ENCODE measurements at regions not wholly inside any gene's neighbourhood (a gene's known extent, or its start where the extent isn't known, plus 50 kb on each side); places are given as distances from the start of the nearest gene placed in this dataset.
A peak's percentile ranks its signal among the peaks of the same experiment; 100 is the strongest.
"Not testable (repeated sequence)": the region's sequence is repeated elsewhere in the genome, so short reads cannot be mapped to it uniquely, and the experiment has no call there.

GRCh38 chr20:52004018-52004417 is 187.6 kb downstream of the ZFP64 start:
- DNase-seq (ENCODE audit: low read depth in 1 of 2, low spot score in 1 of 2), result no peak
- H3K27ac ChIP-seq, result no peak overlapping the region
- no peaks in the 10 kb centered on the region for H3K4me1 ChIP-seq (ENCODE audit: low read depth)

GRCh38 chr20:52003415-52003814 is 188.2 kb downstream of the ZFP64 start:
- Histone ChIP-seq H3K4me3 (no peak overlapping the region), H3K4me1 (ENCODE audit: low read depth) (no peaks in the 10 kb centered on the region), H3K27ac (no peak overlapping the region)

More at GRCh38 chr20:52004018-52004417, 187.6 kb downstream of the ZFP64 start:
- TF ChIP-seq CTCF (IDR thresholded peaks at IDR 0.05; ENCODE audit: low read depth, low read length), result no peak
- Histone ChIP-seq H3K9me3 (ENCODE audit: low read depth) (no peaks in the 10 kb centered on the region), H3K4me3 (no peak overlapping the region), H3K36me3 (no peaks in the 10 kb centered on the region), H3K27me3 (no peaks in the 10 kb centered on the region)

GRCh38 chr20:52001999-52002666 is 189.4 kb downstream of the ZFP64 start:
- H3K27ac ChIP-seq, result no peak overlapping the region
- H3K27me3 ChIP-seq, result no peaks in the 10 kb centered on the region
- no peaks in the 10 kb centered on the region for H3K36me3 ChIP-seq
- no peak overlapping the region for H3K4me3 ChIP-seq
- no peaks in the 10 kb centered on the region for H3K4me1 ChIP-seq (ENCODE audit: low read depth)
- DNase-seq (ENCODE audit: low read depth in 1 of 2, low spot score in 1 of 2), result peak in 1 of 2 donors; percentile 27
- no peaks in the 10 kb centered on the region for H3K9me3 ChIP-seq (ENCODE audit: low read depth)
- no peak for TF ChIP-seq CTCF (IDR thresholded peaks at IDR 0.05; ENCODE audit: low read depth, low read length)

More at GRCh38 chr20:52003415-52003814, 188.2 kb downstream of the ZFP64 start:
- DNase-seq (ENCODE audit: low read depth in 1 of 2, low spot score in 1 of 2), result no peak
- Histone ChIP-seq H3K27me3 (no peaks in the 10 kb centered on the region), H3K36me3 (no peaks in the 10 kb centered on the region), H3K9me3 (ENCODE audit: low read depth) (no peaks in the 10 kb centered on the region)
- TF ChIP-seq CTCF (IDR thresholded peaks at IDR 0.05; ENCODE audit: low read depth, low read length), result no peak

- H3K4me1 ChIP-seq (ENCODE audit: low read depth), result not testable (repeated sequence)
Measured at GRCh38 chr20:51997281-51997936, 194.2 kb downstream of the ZFP64 start.

GRCh38 chr20:51995551-51995951 is 193.2 kb upstream of the SALL4 start:
- no peak for DNase-seq (ENCODE audit: low read depth in 1 of 2, low spot score in 1 of 2)
- no peaks in the 10 kb centered on the region for H3K27me3 ChIP-seq
- no peaks in the 10 kb centered on the region for H3K4me1 ChIP-seq (ENCODE audit: low read depth)
- no peaks in the 10 kb centered on the region for H3K36me3 ChIP-seq
- no peak overlapping the region for H3K4me3 ChIP-seq
- no peak for TF ChIP-seq CTCF (IDR thresholded peaks at IDR 0.05; ENCODE audit: low read depth, low read length)
- H3K9me3 ChIP-seq (ENCODE audit: low read depth), result no peaks in the 10 kb centered on the region
- H3K27ac ChIP-seq, result no peak overlapping the region

More at GRCh38 chr20:51997281-51997936, 194.2 kb downstream of the ZFP64 start:
- H3K27ac ChIP-seq; H3K9me3 ChIP-seq (ENCODE audit: low read depth); H3K4me3 ChIP-seq; H3K27me3 ChIP-seq; H3K36me3 ChIP-seq; DNase-seq (ENCODE audit: low read depth in 1 of 2, low spot score in 1 of 2): not testable (repeated sequence)

GRCh38 chr20:51994751-51995417 is 192.6 kb upstream of the SALL4 start:
- Histone ChIP-seq H3K27ac (no peak overlapping the region), H3K9me3 (ENCODE audit: low read depth) (no peaks in the 10 kb centered on the region), H3K4me3 (no peak overlapping the region), H3K27me3 (no peaks in the 10 kb centered on the region), H3K36me3 (no peaks in the 10 kb centered on the region), H3K4me1 (ENCODE audit: low read depth) (no peaks in the 10 kb centered on the region)
- no peak for TF ChIP-seq CTCF (IDR thresholded peaks at IDR 0.05; ENCODE audit: low read depth, low read length)
- DNase-seq (ENCODE audit: low read depth in 1 of 2, low spot score in 1 of 2), result no peak

All from cardiac muscle cell (in vitro differentiated cells and primary cell).